Body of pancreas (tissue), 4 donors: ENCODE measurements at regions not wholly inside any gene's neighbourhood (a gene's known extent, or its start where the extent isn't known, plus 50 kb on each side); places are given as distances from the start of the nearest gene placed in this dataset.

Source experiments
- ATAC-seq: fragments of 150-250 bp; one replicate; pipeline ENCODE4 v1.9.1; 2016
- DNase-seq, 4 donors: peaks; one replicate each; pipeline ENCODE4 v3.0.0-alpha.2; 2019
- H3K27ac ChIP-seq, 4 donors: fragments of 200-600 bp; sonication (generic); 1 replicate in 3 of 4; 2 replicates in 1 of 4; pipeline versions ENCODE4 v1.5.1 to v1.6.1; 2016 to 2019; ENCODE audit warnings: mild to moderate bottlenecking in 1 of 4, mixed read lengths in 1 of 4, moderate library complexity in 1 of 4
- H3K27me3 ChIP-seq, 2 donors: fragments of 200-600 bp; sonication (generic); one replicate each; pipeline ENCODE4 v1.6.0; 2016; ENCODE audit warnings: mild to moderate bottlenecking in 1 of 2
- H3K36me3 ChIP-seq, 2 donors: fragments of 200-600 bp; sonication (generic); replicated peaks in 1 of 2; 2 replicates each; pipeline ENCODE4 v1.5.1; 2016; ENCODE audit warnings: low read depth in 2 of 2; ENCODE audit not compliant: insufficient read depth in 1 of 2
- H3K4me1 ChIP-seq: fragments of 200-600 bp; sonication (generic); one replicate; pipeline ENCODE4 v1.6.0; 2016
- H3K4me3 ChIP-seq, 2 donors: fragments of 200-600 bp; sonication (generic); 1 replicate in 1 of 2; 2 replicates in 1 of 2; pipeline ENCODE4 v1.5.1; 2016 to 2019
- H3K9me3 ChIP-seq, 3 donors: fragments of 200-600 bp; sonication (generic); 1 replicate in 2 of 3; 2 replicates in 1 of 3; pipeline ENCODE4 v1.5.1; 2016
- POLR2A ChIP-seq, 3 donors: fragments of 450-650 bp; IDR thresholded peaks; one replicate each; pipeline ENCODE4 v1.6.1; 2016; ENCODE audit warnings: antibody characterized with exemption in 3 of 3, mild to moderate bottlenecking in 2 of 3
- WGBS, 2 donors: methylation state at CpG; one replicate each; pipeline ENCODE4 v1.1.5; 2017; 5-methylcytosine and 5-hydroxymethylcytosine counted together
- intact Hi-C: fragments of 100-400 bp; cut with DNase I; formaldehyde crosslinking; loops from one replicate; pipeline ENCODE4 v1.15.1; 2023
- TF ChIP-seq, protein P1 (sequence below), 7 experiments: fragments of 450-650 bp in 4 of 7; fragments of 200-600 bp in 3 of 7; sonication (generic) in 3 of 7; IDR thresholded peaks; one replicate each; pipeline ENCODE4 v1.5.1; 2016 to 2019; ENCODE audit warnings: antibody characterized with exemption in 7 of 7

DNA sequence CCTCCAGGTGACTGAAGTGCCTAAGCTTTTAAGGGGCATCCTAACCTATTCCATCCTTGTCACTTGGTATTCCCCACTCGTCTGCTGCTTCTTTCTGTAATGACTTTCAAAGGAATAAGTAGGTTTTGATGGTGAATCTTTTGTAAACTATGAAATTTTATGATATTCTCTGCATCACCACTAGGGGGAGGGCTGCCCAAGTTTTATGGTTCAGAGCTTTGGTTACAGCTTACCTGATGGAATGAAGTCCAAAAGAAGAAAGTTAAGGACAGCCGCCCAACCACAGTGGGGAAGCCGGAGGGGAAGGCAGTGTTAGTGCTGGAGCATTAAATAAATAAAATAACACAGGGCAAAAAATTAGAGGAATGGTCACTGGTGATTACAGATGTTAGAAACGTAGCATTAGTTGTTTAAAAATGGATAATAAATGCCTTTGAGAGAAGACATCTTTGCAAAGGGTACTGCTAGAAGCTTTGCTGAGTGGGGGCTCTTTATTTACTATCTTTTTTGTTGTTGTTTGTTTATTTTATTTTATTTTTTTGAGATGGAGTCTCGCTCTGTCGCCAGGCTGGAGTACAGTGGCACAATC is 204.9 kb downstream of the GBA3 start:
- intact Hi-C loops: loop anchor here (10.0 kb wide), 1 partner anchor 1527 kb away; no protein-coding TSS in a partner anchor
- TF ChIP-seq, protein P1, sequence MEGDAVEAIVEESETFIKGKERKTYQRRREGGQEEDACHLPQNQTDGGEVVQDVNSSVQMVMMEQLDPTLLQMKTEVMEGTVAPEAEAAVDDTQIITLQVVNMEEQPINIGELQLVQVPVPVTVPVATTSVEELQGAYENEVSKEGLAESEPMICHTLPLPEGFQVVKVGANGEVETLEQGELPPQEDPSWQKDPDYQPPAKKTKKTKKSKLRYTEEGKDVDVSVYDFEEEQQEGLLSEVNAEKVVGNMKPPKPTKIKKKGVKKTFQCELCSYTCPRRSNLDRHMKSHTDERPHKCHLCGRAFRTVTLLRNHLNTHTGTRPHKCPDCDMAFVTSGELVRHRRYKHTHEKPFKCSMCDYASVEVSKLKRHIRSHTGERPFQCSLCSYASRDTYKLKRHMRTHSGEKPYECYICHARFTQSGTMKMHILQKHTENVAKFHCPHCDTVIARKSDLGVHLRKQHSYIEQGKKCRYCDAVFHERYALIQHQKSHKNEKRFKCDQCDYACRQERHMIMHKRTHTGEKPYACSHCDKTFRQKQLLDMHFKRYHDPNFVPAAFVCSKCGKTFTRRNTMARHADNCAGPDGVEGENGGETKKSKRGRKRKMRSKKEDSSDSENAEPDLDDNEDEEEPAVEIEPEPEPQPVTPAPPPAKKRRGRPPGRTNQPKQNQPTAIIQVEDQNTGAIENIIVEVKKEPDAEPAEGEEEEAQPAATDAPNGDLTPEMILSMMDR (IDR thresholded peaks at IDR 0.05): peak; percentile 59 to 78 (median 67)
- no peak for TF ChIP-seq POLR2A (IDR thresholded peaks at IDR 0.05)
- peak; percentile 4 to 26 (median 14) for DNase-seq
- Histone ChIP-seq H3K27me3 (no peaks in the 10 kb centered on the region), H3K4me1 (no peaks in the 10 kb centered on the region), H3K4me3 (no peak overlapping the region), H3K36me3 (no peaks in the 10 kb centered on the region), H3K9me3 (no peaks in the 10 kb centered on the region), H3K27ac (no peak overlapping the region)
- 36 to 37% methylated on average over 6 of the region's 6 CpGs for WGBS, 2 donors
- ATAC-seq: peak; percentile 45

DNA sequence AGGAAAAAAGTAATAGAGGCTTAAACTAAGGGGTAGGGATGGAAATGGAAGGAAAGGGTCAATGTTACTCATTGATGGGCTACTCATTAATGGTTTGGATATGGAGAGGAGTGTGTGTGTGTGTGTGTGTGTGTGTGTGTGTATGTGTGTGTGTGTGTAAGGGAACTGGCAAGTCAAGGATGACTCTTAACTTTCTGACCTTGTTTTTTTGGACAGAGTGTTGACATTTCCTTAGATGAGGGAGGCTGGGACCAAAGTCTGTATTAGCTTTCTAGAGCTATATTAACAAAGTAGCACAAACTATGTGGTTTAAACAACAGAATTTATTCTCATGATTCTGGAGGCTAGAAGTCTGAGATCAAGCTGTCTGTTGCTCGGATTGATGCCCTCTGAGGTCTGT is 202.7 kb downstream of the GBA3 start:
- Histone ChIP-seq H3K36me3 (no peaks in the 10 kb centered on the region), H3K4me1 (no peaks in the 10 kb centered on the region), H3K4me3 (no peak overlapping the region), H3K27ac (no peak overlapping the region), H3K9me3 (no peaks in the 10 kb centered on the region), H3K27me3 (no peaks in the 10 kb centered on the region)
- TF ChIP-seq POLR2A (IDR thresholded peaks at IDR 0.05): no peak
- TF ChIP-seq, protein P1 (IDR thresholded peaks at IDR 0.05): no peak
- 55 to 59% methylated on average over 1 of the region's 1 CpG for WGBS, 2 donors
- ATAC-seq (no peak), DNase-seq (no peak)
- intact Hi-C loops: loop anchor here (10.0 kb wide), 1 partner anchor 1529 kb away; no protein-coding TSS in a partner anchor

GRCh38 chr4:22884157-22884556 is 191.4 kb downstream of the GBA3 start:
- intact Hi-C loops: no loop called here
- no peaks in the 10 kb centered on the region for H3K4me1 ChIP-seq
- H3K36me3 ChIP-seq: no peaks in the 10 kb centered on the region
- no peaks in the 10 kb centered on the region for H3K9me3 ChIP-seq
- H3K27me3 ChIP-seq: no peaks in the 10 kb centered on the region
- H3K27ac ChIP-seq: no peak overlapping the region
- ATAC-seq (no peak), DNase-seq (no peak)
- TF ChIP-seq POLR2A (IDR thresholded peaks at IDR 0.05): no peak
- TF ChIP-seq, protein P1 (IDR thresholded peaks at IDR 0.05): no peak
- no peak overlapping the region for H3K4me3 ChIP-seq

GRCh38 chr4:22881411-22881810 is 188.7 kb downstream of the GBA3 start:
- H3K36me3 ChIP-seq: no peaks in the 10 kb centered on the region
- no peaks in the 10 kb centered on the region for H3K4me1 ChIP-seq
- no peak for DNase-seq
- no peak for ATAC-seq
- H3K27ac ChIP-seq: no peak overlapping the region
- intact Hi-C loops: no loop called here
- no peak for TF ChIP-seq POLR2A (IDR thresholded peaks at IDR 0.05)
- TF ChIP-seq, protein P1 (IDR thresholded peaks at IDR 0.05): no peak
- H3K9me3 ChIP-seq: no peaks in the 10 kb centered on the region
- H3K4me3 ChIP-seq: no peak overlapping the region
- no peaks in the 10 kb centered on the region for H3K27me3 ChIP-seq

DNA sequence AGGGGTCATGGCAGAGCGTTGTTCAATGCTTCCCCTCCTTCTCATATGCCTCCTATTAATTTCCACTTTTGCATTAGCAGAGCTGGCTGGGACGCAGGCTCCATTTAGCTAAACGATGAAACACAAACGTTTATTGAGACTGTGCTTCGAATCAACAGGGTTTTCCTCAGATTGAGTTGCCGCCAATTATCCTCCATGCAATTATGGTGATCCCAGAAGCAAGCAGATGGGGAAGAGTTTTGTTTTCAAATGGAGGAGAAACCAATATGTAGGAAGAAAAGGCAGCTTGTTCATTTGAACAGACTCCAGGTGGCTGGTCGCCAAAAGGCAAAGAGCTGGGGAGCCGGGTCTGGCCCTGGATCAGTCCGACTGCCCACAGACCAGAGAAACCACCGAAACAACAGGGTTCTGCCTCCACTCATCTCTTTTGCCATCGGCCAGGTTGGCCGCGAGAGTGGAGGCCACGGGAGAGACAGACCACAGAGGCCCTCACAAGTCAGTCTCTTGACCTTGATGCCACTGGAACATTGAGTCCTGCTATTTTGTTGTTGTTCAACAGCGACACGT is 184.8 kb downstream of the GBA3 start:
- no peak for DNase-seq

More for the DNA sequence above, 184.8 kb downstream of the GBA3 start:
- WGBS, 2 donors: 70 to 74% methylated on average over 16 of the region's 16 CpGs
- no peak for TF ChIP-seq POLR2A (IDR thresholded peaks at IDR 0.05)
- TF ChIP-seq, protein P1 (IDR thresholded peaks at IDR 0.05): no peak
- Histone ChIP-seq H3K9me3 (no peaks in the 10 kb centered on the region), H3K4me1 (no peaks in the 10 kb centered on the region), H3K27ac (no peak overlapping the region), H3K4me3 (no peak overlapping the region), H3K27me3 (no peaks in the 10 kb centered on the region), H3K36me3 (no peaks in the 10 kb centered on the region)
- ATAC-seq: no peak
- intact Hi-C loops: no loop called here
